SK-N-SH (cell line): ENCODE measurements at regions not wholly inside any gene's neighbourhood (a gene's known extent, or its start where the extent isn't known, plus 50 kb on each side); places are given as distances from the start of the nearest gene placed in this dataset.

Experiments used
- CTCF ChIA-PET: fragments of 300-600, 350-600 bp; formaldehyde crosslinking; extraction: SDS; loops from one replicate; lab custom pipeline; 2021; lab: Yijun Ruan, JAX
- POLR2A ChIA-PET: fragments of 350-600 bp; sonication (Branson Sonifier 250); formaldehyde crosslinking; extraction: SDS; loops from one replicate; lab custom pipeline; 2020; ENCODE audit warnings: antibody characterized with exemption, inconsistent platforms; lab: Yijun Ruan, JAX
- DNase-seq: peaks from one replicate; pipeline ENCODE4 v3.0.0; 2012
- H2AFZ ChIP-seq: fragments of 200-600 bp; sonication (generic); 2 replicates; pipeline ENCODE4 v1.8.1; 2016; ENCODE audit warnings: antibody characterized with exemption, mild to moderate bottlenecking, low read depth
- H3F3A ChIP-seq: fragments of 200-600 bp; sonication (generic); replicated peaks from 2 replicates; pipeline ENCODE3; 2016; ENCODE audit warnings: antibody characterized with exemption, mild to moderate bottlenecking; ENCODE audit not compliant: insufficient read depth
- H3K27ac ChIP-seq, 2 experiments: fragments of 200-500 bp in 1 of 2; fragments of 200-600 bp in 1 of 2; sonication (Bioruptor generic) in 1 of 2; sonication (generic), shearing (Covaris generic) in 1 of 2; 2 replicates each; pipeline versions ENCODE4 v1.5.1 to v1.6.1; 2014 to 2016; ENCODE audit warnings: low read depth in 2 of 2, inconsistent platforms in 1 of 2, low read length in 1 of 2, mild to moderate bottlenecking in 1 of 2, mixed read lengths in 1 of 2
- H3K27me3 ChIP-seq: fragments of 200-600 bp; sonication (generic), shearing (Covaris generic); 2 replicates; pipeline ENCODE4 v1.6.1; 2016; ENCODE audit warnings: mixed run types; ENCODE audit not compliant: insufficient read depth
- H3K36me3 ChIP-seq, 2 experiments: fragments of 200-500 bp in 1 of 2; fragments of 200-600 bp in 1 of 2; sonication (Bioruptor generic) in 1 of 2; sonication (generic) in 1 of 2; replicated peaks in 1 of 2; 2 replicates each; pipeline versions ENCODE3 to v1.5.1; 2014 to 2016; ENCODE audit warnings: low read length in 1 of 2, mild to moderate bottlenecking in 1 of 2; ENCODE audit not compliant: insufficient read depth in 2 of 2, control insufficient read depth in 1 of 2
- H3K4me1 ChIP-seq, 2 experiments: fragments of 200-500 bp in 1 of 2; fragments of 200-600 bp in 1 of 2; sonication (Bioruptor generic) in 1 of 2; sonication (generic), shearing (Covaris generic) in 1 of 2; 2 replicates each; pipeline versions ENCODE4 v1.5.1 to v1.6.1; 2014 to 2016; ENCODE audit warnings: low read depth in 1 of 2, low read length in 1 of 2, mixed run types in 1 of 2; ENCODE audit not compliant: insufficient read depth in 2 of 2, control insufficient read depth in 1 of 2
- H3K4me2 ChIP-seq: fragments of 200-600 bp; sonication (generic), shearing (Covaris generic); 2 replicates; pipeline ENCODE4 v1.6.1; 2017; ENCODE audit warnings: mixed run types
- H3K4me3 ChIP-seq, 2 experiments: fragments of 200-500 bp in 1 of 2; fragments of 200-600 bp in 1 of 2; sonication (Bioruptor generic) in 1 of 2; sonication (generic), shearing (Covaris generic) in 1 of 2; 2 replicates each; pipeline versions ENCODE4 v1.5.1 to v1.8.1; 2014 to 2016; ENCODE audit warnings: low read depth in 2 of 2, inconsistent platforms in 1 of 2, low read length in 1 of 2, mild to moderate bottlenecking in 1 of 2, mixed read lengths in 1 of 2, moderate library complexity in 1 of 2
- H3K79me2 ChIP-seq: fragments of 200-600 bp; sonication (generic); 2 replicates; pipeline ENCODE4 v1.8.1; 2017; ENCODE audit warnings: mild to moderate bottlenecking; ENCODE audit not compliant: insufficient read depth
- H3K9ac ChIP-seq: fragments of 200-600 bp; sonication (generic); 2 replicates; pipeline ENCODE4 v1.6.1; 2017; ENCODE audit warnings: mixed run types
- H3K9me2 ChIP-seq: fragments of 200-600 bp; sonication (generic); 2 replicates; pipeline ENCODE4 v1.6.1; 2017; ENCODE audit warnings: mixed run types
- H3K9me3 ChIP-seq: fragments of 200-600 bp; sonication (generic); 2 replicates; pipeline ENCODE4 v1.6.1; 2017; ENCODE audit warnings: mixed run types, mild to moderate bottlenecking, moderate library complexity
- H4K20me1 ChIP-seq: fragments of 200-600 bp; sonication (generic); 2 replicates; pipeline ENCODE4 v1.6.1; 2017; ENCODE audit warnings: mild to moderate bottlenecking, mixed run types; ENCODE audit not compliant: insufficient read depth
- CHD2 ChIP-seq: fragments of 150-350 bp; IDR thresholded peaks from 2 replicates; pipeline ENCODE4 v1.6.1; 2018; ENCODE audit warnings: low read length; ENCODE audit not compliant: partially characterized antibody
- EP300 ChIP-seq, 2 experiments: IDR thresholded peaks; 2 replicates each; pipeline versions ENCODE4 v1.4.0 to v1.6.1; 2012; ENCODE audit warnings: borderline replicate concordance in 1 of 2, low read depth in 1 of 2, low read length in 1 of 2
- FOXM1 ChIP-seq: IDR thresholded peaks from 2 replicates; pipeline ENCODE4 v1.4.0; 2012; ENCODE audit warnings: low read depth, mild to moderate bottlenecking
- JUND ChIP-seq: IDR thresholded peaks from 2 replicates; pipeline ENCODE4 v1.4.0; 2012
- MEF2A ChIP-seq: IDR thresholded peaks from 2 replicates; pipeline ENCODE4 v1.4.0; 2012; ENCODE audit warnings: low read depth, borderline replicate concordance
- MXI1 ChIP-seq: IDR thresholded peaks from 2 replicates; pipeline ENCODE4 v1.6.1; 2012; ENCODE audit warnings: mild to moderate bottlenecking, low read depth, low read length, improper control_type of control experiment
- PBX3 ChIP-seq: IDR thresholded peaks from 2 replicates; pipeline ENCODE4; 2012
- POLR2AphosphoS5 ChIP-seq: IDR thresholded peaks from 2 replicates; pipeline ENCODE4 v1.6.1; 2012; ENCODE audit warnings: low read depth, low read length
- RAD21 ChIP-seq: IDR thresholded peaks from 2 replicates; pipeline ENCODE4 v1.6.1; 2012; ENCODE audit warnings: mild to moderate bottlenecking, low read length
- RXRA ChIP-seq: IDR thresholded peaks from 2 replicates; pipeline ENCODE4 v1.4.0; 2012; ENCODE audit warnings: low read depth, mild to moderate bottlenecking, borderline replicate concordance
- SIN3A ChIP-seq: IDR thresholded peaks from 2 replicates; pipeline ENCODE4 v1.6.1; 2012; ENCODE audit warnings: low read depth, mild to moderate bottlenecking, low read length, moderate library complexity, borderline replicate concordance
- TCF12 ChIP-seq: IDR thresholded peaks from 2 replicates; pipeline ENCODE4 v1.4.0; 2012
- YY1 ChIP-seq: IDR thresholded peaks from 2 replicates; pipeline ENCODE4 v1.4.0; 2012; ENCODE audit warnings: low read depth, mild to moderate bottlenecking
- ZBTB33 ChIP-seq: IDR thresholded peaks from 2 replicates; pipeline ENCODE4 v1.4.0; 2012; ENCODE audit warnings: low read depth, borderline replicate concordance
- WGBS: methylation state at CpG from one replicate; pipeline ENCODE4 v1.1.6; 2017; ENCODE audit warnings: low lambda C conversion rate; 5-methylcytosine and 5-hydroxymethylcytosine counted together
- TF ChIP-seq, protein P1 (sequence below): fragments of 150-350 bp; IDR thresholded peaks from 2 replicates; pipeline ENCODE4 v1.6.1; 2017; ENCODE audit warnings: antibody characterized with exemption, low read length, low read depth, borderline replicate concordance
- TF ChIP-seq, protein P2 (sequence below): IDR thresholded peaks from 2 replicates; pipeline ENCODE4 v1.4.0; 2012; ENCODE audit warnings: low read depth

DNA sequence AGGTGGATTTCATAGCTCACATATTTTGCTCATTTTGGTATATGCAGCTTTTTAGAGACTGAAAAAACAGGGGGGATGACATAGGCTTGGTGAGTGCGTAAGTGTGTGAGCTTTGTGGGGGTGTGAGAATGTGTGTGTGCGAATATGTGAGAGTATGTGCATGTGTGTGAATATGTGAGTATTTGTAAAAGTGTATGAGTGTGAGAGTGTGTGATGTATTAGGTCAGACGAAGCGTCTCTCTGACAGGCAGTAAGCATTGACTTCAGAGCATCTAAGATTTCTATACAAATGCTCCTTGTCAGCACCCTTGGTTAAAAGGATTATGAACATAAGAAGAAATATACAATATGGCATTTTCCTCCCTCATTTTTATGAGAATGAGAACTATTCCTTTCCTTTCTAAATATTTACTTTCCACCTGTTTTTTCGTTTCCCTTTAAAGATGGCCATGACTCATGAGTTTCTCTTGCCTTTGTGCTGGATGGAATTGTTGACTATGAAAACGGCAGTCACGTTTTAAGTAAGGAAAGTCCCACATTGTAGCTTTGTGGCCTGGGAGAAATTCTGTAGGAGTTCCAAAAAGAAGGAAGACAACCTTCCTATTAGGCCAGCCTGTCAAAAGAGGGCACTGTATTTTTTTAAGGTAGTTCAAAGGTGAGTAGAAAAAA, 276.4 kb downstream of the FOXL1 start:
- TF ChIP-seq RXRA, result no peak
- TF ChIP-seq ZBTB33, result no peak
- TF ChIP-seq CHD2, result no peak
- no peak for TF ChIP-seq TCF12
- TF ChIP-seq, protein P1, sequence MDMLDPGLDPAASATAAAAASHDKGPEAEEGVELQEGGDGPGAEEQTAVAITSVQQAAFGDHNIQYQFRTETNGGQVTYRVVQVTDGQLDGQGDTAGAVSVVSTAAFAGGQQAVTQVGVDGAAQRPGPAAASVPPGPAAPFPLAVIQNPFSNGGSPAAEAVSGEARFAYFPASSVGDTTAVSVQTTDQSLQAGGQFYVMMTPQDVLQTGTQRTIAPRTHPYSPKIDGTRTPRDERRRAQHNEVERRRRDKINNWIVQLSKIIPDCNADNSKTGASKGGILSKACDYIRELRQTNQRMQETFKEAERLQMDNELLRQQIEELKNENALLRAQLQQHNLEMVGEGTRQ, result no peak
- TF ChIP-seq JUND, result no peak
- TF ChIP-seq POLR2AphosphoS5, result no peak
- no peak for TF ChIP-seq FOXM1
- no peak for TF ChIP-seq EP300 (IDR thresholded peaks at IDR 0.05; ENCODE audit: borderline replicate concordance in 1 of 2, low read depth in 1 of 2, low read length in 1 of 2)
- no peak for TF ChIP-seq RAD21
- TF ChIP-seq PBX3, result no peak
- TF ChIP-seq MEF2A, result no peak
- TF ChIP-seq, protein P2, sequence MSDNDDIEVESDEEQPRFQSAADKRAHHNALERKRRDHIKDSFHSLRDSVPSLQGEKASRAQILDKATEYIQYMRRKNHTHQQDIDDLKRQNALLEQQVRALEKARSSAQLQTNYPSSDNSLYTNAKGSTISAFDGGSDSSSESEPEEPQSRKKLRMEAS, result no peak
- no peak for TF ChIP-seq MXI1
- TF ChIP-seq SIN3A, result no peak
- no peak for TF ChIP-seq YY1

More for the DNA sequence above, 276.4 kb downstream of the FOXL1 start:
- Histone ChIP-seq H3K27me3 (peaks cover 81% of the 10 kb centered on the region), H3K4me2 (no peak overlapping the region; the same call in 1 of the 2 replicates), H3K9ac (no peak overlapping the region), H3F3A (peaks cover 11% of the 10 kb centered on the region), H3K79me2 (no peaks in the 10 kb centered on the region), H3K36me3 (no peaks in the 10 kb centered on the region), H3K9me2 (no peaks in the 10 kb centered on the region), H3K9me3 (no peaks in the 10 kb centered on the region), H3K4me3 (no peak overlapping the region), H2AFZ (no peak overlapping the region), H3K4me1 (no peaks in the 10 kb centered on the region), H3K27ac (no peak overlapping the region; a peak in 1 of 4 replicates), H4K20me1 (no peaks in the 10 kb centered on the region)
- CTCF ChIA-PET, result interaction anchor here (0.6 kb wide), 1 partner anchor 441 kb away, joined by 3 read pairs; no protein-coding TSS in a partner anchor
- 12% methylated on average over 7 of the region's 7 CpGs for WGBS
- no peak for DNase-seq
- POLR2A ChIA-PET, result no interaction called here
